ENCODE measurements at regions not wholly inside any gene's neighbourhood (a gene's known extent, or its start where the extent isn't known, plus 50 kb on each side); places are given as distances from the start of the nearest gene placed in this dataset.

- DNase-seq (ENCODE audit: insufficient read length, low spot score) (no peak), FAIRE-seq (no peak)
These were observed 227.9 kb downstream of the FRK start for GRCh38 chr6:115832786-115833185.

DNA sequence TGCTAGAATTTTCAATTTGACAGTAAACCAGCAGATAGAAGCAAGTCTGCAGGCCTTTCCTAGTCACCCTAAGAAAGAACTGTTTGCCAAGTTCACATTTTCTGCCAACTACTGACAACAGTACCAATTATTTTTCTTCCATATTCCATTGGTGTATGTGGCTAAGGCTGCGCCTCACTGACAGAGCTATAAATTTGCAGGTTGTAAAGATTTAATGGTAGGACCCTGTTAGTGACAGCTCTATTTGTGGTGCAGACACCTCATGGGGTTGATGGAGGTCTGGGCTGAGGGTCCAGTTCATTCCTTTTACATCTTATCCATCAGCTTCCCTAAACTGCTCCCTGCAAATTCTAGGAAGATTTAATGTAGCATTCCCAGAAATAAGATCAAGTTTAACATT, 228.5 kb downstream of the FRK start:
- no peak for FAIRE-seq
- TF ChIP-seq, protein P1, sequence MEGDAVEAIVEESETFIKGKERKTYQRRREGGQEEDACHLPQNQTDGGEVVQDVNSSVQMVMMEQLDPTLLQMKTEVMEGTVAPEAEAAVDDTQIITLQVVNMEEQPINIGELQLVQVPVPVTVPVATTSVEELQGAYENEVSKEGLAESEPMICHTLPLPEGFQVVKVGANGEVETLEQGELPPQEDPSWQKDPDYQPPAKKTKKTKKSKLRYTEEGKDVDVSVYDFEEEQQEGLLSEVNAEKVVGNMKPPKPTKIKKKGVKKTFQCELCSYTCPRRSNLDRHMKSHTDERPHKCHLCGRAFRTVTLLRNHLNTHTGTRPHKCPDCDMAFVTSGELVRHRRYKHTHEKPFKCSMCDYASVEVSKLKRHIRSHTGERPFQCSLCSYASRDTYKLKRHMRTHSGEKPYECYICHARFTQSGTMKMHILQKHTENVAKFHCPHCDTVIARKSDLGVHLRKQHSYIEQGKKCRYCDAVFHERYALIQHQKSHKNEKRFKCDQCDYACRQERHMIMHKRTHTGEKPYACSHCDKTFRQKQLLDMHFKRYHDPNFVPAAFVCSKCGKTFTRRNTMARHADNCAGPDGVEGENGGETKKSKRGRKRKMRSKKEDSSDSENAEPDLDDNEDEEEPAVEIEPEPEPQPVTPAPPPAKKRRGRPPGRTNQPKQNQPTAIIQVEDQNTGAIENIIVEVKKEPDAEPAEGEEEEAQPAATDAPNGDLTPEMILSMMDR (IDR thresholded peaks at IDR 0.05; ENCODE audit: insufficient read depth, missing control alignments) = no peak

More at GRCh38 chr6:115832786-115833185, 227.9 kb downstream of the FRK start:
- TF ChIP-seq, protein P1 (IDR thresholded peaks at IDR 0.05; ENCODE audit: insufficient read depth, missing control alignments) = no peak

DNA sequence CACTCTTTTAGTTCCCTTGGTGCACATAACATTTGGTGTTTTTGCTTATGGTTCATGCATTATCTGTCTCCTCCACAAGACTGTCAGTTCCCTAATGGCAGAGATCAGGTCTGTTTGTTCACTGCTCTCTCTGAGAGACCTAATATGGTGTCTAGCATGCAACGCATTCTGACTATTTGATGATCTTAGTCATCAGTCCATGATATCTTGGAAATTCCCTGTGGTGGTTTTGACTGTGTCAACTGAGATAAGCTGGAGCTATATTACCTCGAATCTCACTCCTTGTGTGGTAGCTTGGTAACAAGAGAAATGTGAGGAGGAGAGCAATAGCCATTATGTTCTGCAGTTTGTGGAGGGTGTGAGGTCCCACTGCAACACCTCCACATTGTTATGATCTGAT, 229.8 kb downstream of the FRK start:
- DNase-seq (ENCODE audit: insufficient read length, low spot score) (no peak), FAIRE-seq (no peak)

More for the DNA sequence above, 228.5 kb downstream of the FRK start:
- DNase-seq (ENCODE audit: insufficient read length, low spot score) = no peak

GRCh38 chr6:115821798-115822197, 238.9 kb downstream of the FRK start:
- DNase-seq (ENCODE audit: insufficient read length, low spot score) = no peak
- TF ChIP-seq, protein P1 (IDR thresholded peaks at IDR 0.05; ENCODE audit: insufficient read depth, missing control alignments) = no peak
- FAIRE-seq = no peak

More for the DNA sequence above, 229.8 kb downstream of the FRK start:
- TF ChIP-seq, protein P1 (IDR thresholded peaks at IDR 0.05; ENCODE audit: insufficient read depth, missing control alignments) = no peak

GRCh38 chr6:115819506-115819905, 241.2 kb downstream of the FRK start:
- TF ChIP-seq, protein P1 (IDR thresholded peaks at IDR 0.05; ENCODE audit: insufficient read depth, missing control alignments) = no peak
- no peak for DNase-seq (ENCODE audit: insufficient read length, low spot score)
- FAIRE-seq = no peak

GRCh38 chr6:115817161-115817560, 243.5 kb downstream of the FRK start:
- FAIRE-seq (no peak), DNase-seq (ENCODE audit: insufficient read length, low spot score) (no peak)
- TF ChIP-seq, protein P1 (IDR thresholded peaks at IDR 0.05; ENCODE audit: insufficient read depth, missing control alignments) = no peak

DNA sequence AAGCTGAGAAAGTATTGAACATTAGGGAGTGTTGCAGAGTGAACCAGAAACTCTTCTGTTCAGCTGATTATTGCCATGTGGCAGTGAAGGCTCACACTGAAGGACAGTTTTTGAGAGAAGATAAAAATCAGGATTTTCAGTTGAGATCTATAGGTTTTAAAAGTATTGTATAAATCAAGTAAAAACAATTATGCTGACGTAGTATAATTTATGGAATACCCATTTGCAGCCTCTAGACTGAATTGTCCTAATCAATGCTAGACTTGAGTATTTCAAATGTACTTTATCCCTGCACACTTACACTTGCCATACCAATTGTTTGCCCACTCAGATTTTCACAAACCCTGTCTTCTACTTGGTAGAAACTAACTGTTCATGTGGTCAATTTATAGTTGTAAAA, 245.8 kb downstream of the FRK start:
- FAIRE-seq (no peak), DNase-seq (ENCODE audit: insufficient read length, low spot score) (no peak)
- TF ChIP-seq, protein P1 (IDR thresholded peaks at IDR 0.05; ENCODE audit: insufficient read depth, missing control alignments) = no peak
